ENCODE measurements at regions not wholly inside any gene's neighbourhood (a gene's known extent, or its start where the extent isn't known, plus 50 kb on each side); places are given as distances from the start of the nearest gene placed in this dataset.

GRCh38 chr2:144288438-144288837 lies 231.5 kb downstream of the ZEB2 start:
- TF ChIP-seq CTCF (IDR thresholded peaks at IDR 0.05), result no peak
- no peak for TF ChIP-seq POLR2A (IDR thresholded peaks at IDR 0.05)
